ENCODE measurements at regions not wholly inside any gene's neighbourhood (a gene's known extent, or its start where the extent isn't known, plus 50 kb on each side); places are given as distances from the start of the nearest gene placed in this dataset.

DNA sequence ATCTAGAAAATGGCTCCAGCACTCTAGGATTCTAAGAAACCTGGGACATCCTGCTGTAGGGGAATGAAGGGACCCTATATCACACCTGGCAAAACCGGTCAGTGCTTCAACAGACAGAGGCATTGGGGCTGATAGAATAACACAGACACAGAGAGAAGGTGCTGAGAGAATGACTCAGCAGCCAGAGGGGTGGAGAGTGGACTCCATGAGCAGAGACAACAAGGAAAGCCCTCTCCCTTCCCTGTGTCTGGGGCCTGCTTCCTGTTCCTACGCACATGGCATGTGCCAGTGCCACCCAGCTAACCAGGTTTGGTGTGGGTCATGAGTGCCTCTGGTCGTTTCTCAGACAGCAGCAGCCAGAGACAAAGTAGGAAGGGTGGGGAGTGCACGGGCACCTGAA is 140.3 kb downstream of the CCT6B start:
- H3K4me2 ChIP-seq (ENCODE audit: low read depth, low read length): no peak overlapping the region
- in situ Hi-C loops (cut with HindIII; ENCODE audit: extremely low pct_ligation_motif_present, low pct_unique_long_range_greater_than_20kb): no loop called here
- WGBS (ENCODE audit: low lambda C conversion rate): 0% methylated on average over 4 of the region's 4 CpGs
- TF ChIP-seq ZSCAN12 (CRISPR knock-in tag; IDR thresholded peaks at IDR 0.05): no peak
- TF ChIP-seq NFE2L2 (IDR thresholded peaks at IDR 0.05; ENCODE audit: low read length): peak; percentile 45; the same call in 1 of the 2 replicates
- no peak for TF ChIP-seq TRIM24 (CRISPR knock-in tag; IDR thresholded peaks at IDR 0.05)
- H2AFZ ChIP-seq (ENCODE audit: low read length): no peak overlapping the region
- FAIRE-seq (no peak), DNase-seq (ENCODE audit: low spot score) (no peak), ATAC-seq (no peak; the same call in 2 of the 3 replicates)
- H3K9ac ChIP-seq (ENCODE audit: insufficient read depth, low read depth, low read length): no peak overlapping the region
- H3K79me2 ChIP-seq (ENCODE audit: insufficient read depth, low read length): no peaks in the 10 kb centered on the region
- POLR2A ChIA-PET: no interaction called here
- no peaks in the 10 kb centered on the region for H3K9me3 ChIP-seq (ENCODE audit: low read length)
- CTCF ChIA-PET (ENCODE audit: low intra/inter-chr PET ratio, low total read pairs): no interaction called here
- no peaks in the 10 kb centered on the region for H3K36me3 ChIP-seq (replicated peaks in 1 of 2; ENCODE audit: control insufficient read depth in 1 of 2, insufficient read depth in 2 of 2, low read length in 2 of 2)
- no peaks in the 10 kb centered on the region for H4K20me1 ChIP-seq (ENCODE audit: insufficient read depth, low read length)
- H3K27me3 ChIP-seq (ENCODE audit: control insufficient read depth in 1 of 2, insufficient read depth in 2 of 2, low read length in 2 of 2): peaks cover 2 to 18% of the 10 kb centered on the region in 2 experiments; a peak in 3 of 5 replicates
- no peak overlapping the region for H3K4me3 ChIP-seq (replicated peaks in 1 of 3; ENCODE audit: insufficient read depth in 1 of 3, low read depth in 2 of 3, low read length in 3 of 3)
- no peak overlapping the region for H3K27ac ChIP-seq (ENCODE audit: extremely low read length, insufficient read depth, low read length)
- H3K4me1 ChIP-seq (ENCODE audit: insufficient read depth, low read length): no peaks in the 10 kb centered on the region
- no TSS peak for BruUV-seq (replicated peaks)
- intact Hi-C loops (cut with micrococcal nuclease; ENCODE audit: unreplicated experiment): no loop called here

DNA sequence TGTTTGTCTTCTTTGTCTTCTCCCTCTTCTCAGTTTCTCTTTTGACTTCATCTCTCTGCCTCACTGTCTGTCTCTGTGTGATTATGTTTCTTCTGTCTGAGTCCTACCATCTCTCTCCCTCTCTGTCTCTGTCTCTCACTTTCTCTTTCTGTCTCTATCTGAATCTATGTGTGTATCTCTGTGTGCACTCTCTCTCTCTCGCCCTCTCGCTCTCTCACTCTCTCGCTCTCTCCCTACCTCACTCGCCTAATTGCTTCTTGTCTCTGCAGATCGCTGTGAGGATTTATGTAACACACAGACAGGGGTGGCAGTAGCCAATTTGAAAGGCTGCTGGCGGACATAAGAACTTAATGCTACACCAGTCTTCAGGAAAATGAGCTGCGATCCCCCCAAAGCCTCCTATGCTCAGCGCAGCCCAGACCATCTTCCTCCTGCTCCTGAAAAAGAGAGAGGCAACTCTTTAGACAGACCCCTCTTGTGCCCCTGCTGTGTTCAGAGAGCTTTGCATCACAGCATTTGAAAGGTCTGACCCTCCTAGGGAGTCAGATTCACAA is 140.9 kb downstream of the CCT6B start:
- WGBS (ENCODE audit: low lambda C conversion rate): 14% methylated on average over 8 of the region's 8 CpGs
- ChIA-PET CTCF (ENCODE audit: low intra/inter-chr PET ratio, low total read pairs) (no interaction called here), POLR2A (no interaction called here)
- ATAC-seq (no peak), DNase-seq (ENCODE audit: low spot score) (no peak), FAIRE-seq (no peak)
- Histone ChIP-seq H3K27me3 (ENCODE audit: control insufficient read depth in 1 of 2, insufficient read depth in 2 of 2, low read length in 2 of 2) (peaks cover 2 to 18% of the 10 kb centered on the region in 2 experiments; a peak in 3 of 5 replicates), H2AFZ (ENCODE audit: low read length) (no peak overlapping the region), H3K9me3 (ENCODE audit: low read length) (no peaks in the 10 kb centered on the region), H3K36me3 (replicated peaks in 1 of 2; ENCODE audit: control insufficient read depth in 1 of 2, insufficient read depth in 2 of 2, low read length in 2 of 2) (no peaks in the 10 kb centered on the region), H3K4me3 (replicated peaks in 1 of 3; ENCODE audit: insufficient read depth in 1 of 3, low read depth in 2 of 3, low read length in 3 of 3) (no peak overlapping the region), H3K9ac (ENCODE audit: insufficient read depth, low read depth, low read length) (no peak overlapping the region), H3K4me1 (ENCODE audit: insufficient read depth, low read length) (no peaks in the 10 kb centered on the region), H3K79me2 (ENCODE audit: insufficient read depth, low read length) (no peaks in the 10 kb centered on the region), H4K20me1 (ENCODE audit: insufficient read depth, low read length) (no peaks in the 10 kb centered on the region), H3K27ac (ENCODE audit: extremely low read length, insufficient read depth, low read length) (no peak overlapping the region), H3K4me2 (ENCODE audit: low read depth, low read length) (no peak overlapping the region)
- in situ Hi-C loops (cut with HindIII; ENCODE audit: extremely low pct_ligation_motif_present, low pct_unique_long_range_greater_than_20kb): no loop called here
- BruUV-seq (replicated peaks): no TSS peak
- intact Hi-C loops (cut with micrococcal nuclease; ENCODE audit: unreplicated experiment): no loop called here
- TF ChIP-seq MED13 (CRISPR knock-in tag; IDR thresholded peaks at IDR 0.05): no peak
- TF ChIP-seq, protein P1, sequence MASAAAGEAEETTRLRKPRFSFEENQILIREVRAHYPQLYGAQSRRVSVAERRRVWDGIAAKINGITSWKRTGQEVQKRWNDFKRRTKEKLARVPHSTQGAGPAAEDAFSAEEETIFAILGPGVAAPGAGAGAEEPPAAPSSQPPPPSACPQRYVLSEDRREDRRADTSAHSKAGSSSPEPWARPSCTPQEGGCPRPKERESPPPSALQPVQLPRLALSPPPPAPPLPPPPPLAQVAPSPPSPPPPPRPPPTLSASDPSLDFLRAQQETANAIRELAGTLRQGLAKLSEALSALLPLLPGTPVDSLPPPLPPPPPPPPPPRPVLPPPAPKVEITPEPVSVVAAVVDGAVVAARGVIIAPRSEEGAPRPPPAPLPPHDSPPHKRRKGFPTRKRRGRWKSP (CRISPR knock-in tag; IDR thresholded peaks at IDR 0.05): no peak
- TF ChIP-seq NR2C2 (CRISPR knock-in tag; IDR thresholded peaks at IDR 0.05; ENCODE audit: borderline replicate concordance): no peak
- TF ChIP-seq, protein P2, sequence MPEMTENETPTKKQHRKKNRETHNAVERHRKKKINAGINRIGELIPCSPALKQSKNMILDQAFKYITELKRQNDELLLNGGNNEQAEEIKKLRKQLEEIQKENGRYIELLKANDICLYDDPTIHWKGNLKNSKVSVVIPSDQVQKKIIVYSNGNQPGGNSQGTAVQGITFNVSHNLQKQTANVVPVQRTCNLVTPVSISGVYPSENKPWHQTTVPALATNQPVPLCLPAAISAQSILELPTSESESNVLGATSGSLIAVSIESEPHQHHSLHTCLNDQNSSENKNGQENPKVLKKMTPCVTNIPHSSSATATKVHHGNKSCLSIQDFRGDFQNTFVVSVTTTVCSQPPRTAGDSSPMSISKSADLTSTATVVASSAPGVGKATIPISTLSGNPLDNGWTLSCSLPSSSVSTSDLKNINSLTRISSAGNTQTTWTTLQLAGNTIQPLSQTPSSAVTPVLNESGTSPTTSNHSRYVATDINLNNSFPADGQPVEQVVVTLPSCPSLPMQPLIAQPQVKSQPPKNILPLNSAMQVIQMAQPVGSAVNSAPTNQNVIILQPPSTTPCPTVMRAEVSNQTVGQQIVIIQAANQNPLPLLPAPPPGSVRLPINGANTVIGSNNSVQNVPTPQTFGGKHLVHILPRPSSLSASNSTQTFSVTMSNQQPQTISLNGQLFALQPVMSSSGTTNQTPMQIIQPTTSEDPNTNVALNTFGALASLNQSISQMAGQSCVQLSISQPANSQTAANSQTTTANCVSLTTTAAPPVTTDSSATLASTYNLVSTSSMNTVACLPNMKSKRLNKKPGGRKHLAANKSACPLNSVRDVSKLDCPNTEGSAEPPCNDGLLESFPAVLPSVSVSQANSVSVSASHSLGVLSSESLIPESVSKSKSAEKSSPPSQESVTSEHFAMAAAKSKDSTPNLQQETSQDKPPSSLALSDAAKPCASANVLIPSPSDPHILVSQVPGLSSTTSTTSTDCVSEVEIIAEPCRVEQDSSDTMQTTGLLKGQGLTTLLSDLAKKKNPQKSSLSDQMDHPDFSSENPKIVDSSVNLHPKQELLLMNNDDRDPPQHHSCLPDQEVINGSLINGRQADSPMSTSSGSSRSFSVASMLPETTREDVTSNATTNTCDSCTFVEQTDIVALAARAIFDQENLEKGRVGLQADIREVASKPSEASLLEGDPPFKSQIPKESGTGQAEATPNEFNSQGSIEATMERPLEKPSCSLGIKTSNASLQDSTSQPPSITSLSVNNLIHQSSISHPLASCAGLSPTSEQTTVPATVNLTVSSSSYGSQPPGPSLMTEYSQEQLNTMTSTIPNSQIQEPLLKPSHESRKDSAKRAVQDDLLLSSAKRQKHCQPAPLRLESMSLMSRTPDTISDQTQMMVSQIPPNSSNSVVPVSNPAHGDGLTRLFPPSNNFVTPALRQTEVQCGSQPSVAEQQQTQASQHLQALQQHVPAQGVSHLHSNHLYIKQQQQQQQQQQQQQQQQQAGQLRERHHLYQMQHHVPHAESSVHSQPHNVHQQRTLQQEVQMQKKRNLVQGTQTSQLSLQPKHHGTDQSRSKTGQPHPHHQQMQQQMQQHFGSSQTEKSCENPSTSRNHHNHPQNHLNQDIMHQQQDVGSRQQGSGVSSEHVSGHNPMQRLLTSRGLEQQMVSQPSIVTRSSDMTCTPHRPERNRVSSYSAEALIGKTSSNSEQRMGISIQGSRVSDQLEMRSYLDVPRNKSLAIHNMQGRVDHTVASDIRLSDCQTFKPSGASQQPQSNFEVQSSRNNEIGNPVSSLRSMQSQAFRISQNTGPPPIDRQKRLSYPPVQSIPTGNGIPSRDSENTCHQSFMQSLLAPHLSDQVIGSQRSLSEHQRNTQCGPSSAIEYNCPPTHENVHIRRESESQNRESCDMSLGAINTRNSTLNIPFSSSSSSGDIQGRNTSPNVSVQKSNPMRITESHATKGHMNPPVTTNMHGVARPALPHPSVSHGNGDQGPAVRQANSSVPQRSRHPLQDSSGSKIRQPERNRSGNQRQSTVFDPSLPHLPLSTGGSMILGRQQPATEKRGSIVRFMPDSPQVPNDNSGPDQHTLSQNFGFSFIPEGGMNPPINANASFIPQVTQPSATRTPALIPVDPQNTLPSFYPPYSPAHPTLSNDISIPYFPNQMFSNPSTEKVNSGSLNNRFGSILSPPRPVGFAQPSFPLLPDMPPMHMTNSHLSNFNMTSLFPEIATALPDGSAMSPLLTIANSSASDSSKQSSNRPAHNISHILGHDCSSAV (CRISPR knock-in tag; IDR thresholded peaks at IDR 0.05; ENCODE audit: borderline replicate concordance): no peak
- no peak for TF ChIP-seq ZNF138 (CRISPR knock-in tag; IDR thresholded peaks at IDR 0.05; ENCODE audit: low read depth)
- no peak for TF ChIP-seq KMT2A (CRISPR knock-in tag; IDR thresholded peaks at IDR 0.05)
- no peak for TF ChIP-seq SATB2 (CRISPR knock-in tag; IDR thresholded peaks at IDR 0.05)
